IMR-90 (cell line): ENCODE measurements at regions not wholly inside any gene's neighbourhood (a gene's known extent, or its start where the extent isn't known, plus 50 kb on each side); places are given as distances from the start of the nearest gene placed in this dataset.

ENCODE experiments used
- ATAC-seq: fragments of 200-7000 bp; cut with Tn5 transposase; 2 replicates; pipeline ENCODE4 v1.9.1; 2020; ENCODE audit warnings: low read depth, mild to moderate bottlenecking, moderate library complexity
- BruUV-seq: library from RNA; stranded (reverse); fragments of 400-500 nt; replicated peaks from 2 replicates; lab custom pipeline; 2021; lab: Mats Ljungman, UMichigan
- CTCF ChIA-PET: fragments of 300-600 bp; formaldehyde crosslinking; extraction: SDS; loops from one replicate; lab custom pipeline; 2021; ENCODE audit warnings: antibody characterized with exemption; lab: Yijun Ruan, JAX
- POLR2A ChIA-PET: fragments of 300-600 bp; sonication (Branson Sonifier 250); formaldehyde crosslinking; loops from one replicate; lab custom pipeline; 2022; ENCODE audit warnings: antibody characterized with exemption; ENCODE audit not compliant: unreplicated experiment; lab: Charles Lee
- DNase-seq: peaks from one replicate; pipeline ENCODE4 v3.0.0; 2013
- H2AFZ ChIP-seq: replicated peaks from 2 replicates; pipeline ENCODE3; 2013; ENCODE audit warnings: low read length, mild to moderate bottlenecking; ENCODE audit not compliant: poor library complexity
- H2AK5ac ChIP-seq: 2 replicates; pipeline ENCODE4 v1.6.1; 2013; ENCODE audit warnings: low read depth, low read length, inconsistent platforms
- H2AK9ac ChIP-seq: replicated peaks from 2 replicates; pipeline ENCODE3; 2013; ENCODE audit warnings: mild to moderate bottlenecking, low read depth, low read length, moderate library complexity; ENCODE audit not compliant: poor library complexity
- H2BK120ac ChIP-seq: 2 replicates; pipeline ENCODE4 v1.6.1; 2013; ENCODE audit warnings: low read depth, low read length, inconsistent platforms
- H2BK15ac ChIP-seq: 3 replicates; pipeline ENCODE4 v1.6.1; 2013; ENCODE audit warnings: low read depth, low read length, inconsistent platforms
- H2BK20ac ChIP-seq: 2 replicates; pipeline ENCODE4 v1.6.1; 2013; ENCODE audit warnings: low read depth, mild to moderate bottlenecking, inconsistent platforms, low read length, moderate library complexity
- H2BK5ac ChIP-seq: 2 replicates; pipeline ENCODE4 v1.6.1; 2013; ENCODE audit warnings: mild to moderate bottlenecking, low read depth, low read length, inconsistent platforms; ENCODE audit not compliant: poor library complexity, severe bottlenecking
- H3K14ac ChIP-seq: replicated peaks from 2 replicates; pipeline ENCODE4 v1.6.1; 2013; ENCODE audit warnings: low read depth, low read length, inconsistent platforms
- H3K18ac ChIP-seq: 2 replicates; pipeline ENCODE4 v1.6.1; 2013; ENCODE audit warnings: low read depth, low read length, control low read depth
- H3K23ac ChIP-seq: 2 replicates; pipeline ENCODE4 v1.6.1; 2013; ENCODE audit warnings: low read depth, low read length, inconsistent platforms
- H3K27ac ChIP-seq: 2 replicates; pipeline ENCODE4 v1.5.1; 2013; ENCODE audit warnings: mild to moderate bottlenecking, control low read depth, low read length; ENCODE audit not compliant: insufficient read depth
- H3K27me3 ChIP-seq: 2 replicates; pipeline ENCODE4 v1.6.1; 2013; ENCODE audit warnings: low read length; ENCODE audit not compliant: control insufficient read depth, insufficient read depth
- H3K36me3 ChIP-seq: 2 replicates; pipeline ENCODE4 v1.6.1; 2013; ENCODE audit warnings: low read length, mixed read lengths; ENCODE audit not compliant: control insufficient read depth, insufficient read depth
- H3K4ac ChIP-seq: 2 replicates; pipeline ENCODE4 v1.6.1; 2013; ENCODE audit warnings: low read depth, low read length, inconsistent platforms
- H3K4me1 ChIP-seq: 2 replicates; pipeline ENCODE4 v1.6.1; 2013; ENCODE audit warnings: low read length, mixed read lengths; ENCODE audit not compliant: control insufficient read depth, insufficient read depth
- H3K4me2 ChIP-seq: 2 replicates; pipeline ENCODE4 v1.6.1; 2013; ENCODE audit warnings: low read depth, mild to moderate bottlenecking, control low read depth, low read length, moderate library complexity
- H3K4me3 ChIP-seq: 2 replicates; pipeline ENCODE4 v1.5.1; 2013; ENCODE audit warnings: low read depth, mild to moderate bottlenecking, control low read depth, low read length, moderate library complexity; ENCODE audit not compliant: insufficient read depth
- H3K56ac ChIP-seq: 2 replicates; pipeline ENCODE4 v1.6.1; 2013; ENCODE audit warnings: low read length, inconsistent platforms; ENCODE audit not compliant: insufficient read depth; ENCODE audit errors: extremely low read depth
- H3K79me1 ChIP-seq, 2 experiments: 2 replicates each; pipeline ENCODE4 v1.6.1; 2013; ENCODE audit warnings: low read length in 2 of 2, inconsistent platforms in 1 of 2, low read depth in 1 of 2
- H3K9ac ChIP-seq: 2 replicates; pipeline ENCODE4 v1.6.1; 2013; ENCODE audit warnings: low read depth, low read length, control low read depth
- H3K9me1 ChIP-seq: 2 replicates; pipeline ENCODE4 v1.6.1; 2013; ENCODE audit warnings: low read length, inconsistent platforms; ENCODE audit not compliant: insufficient read depth
- H3K9me3 ChIP-seq: 2 replicates; pipeline ENCODE4 v1.6.1; 2013; ENCODE audit warnings: low read length; ENCODE audit not compliant: control insufficient read depth, insufficient read depth
- H4K20me1 ChIP-seq: 2 replicates; pipeline ENCODE4 v1.6.1; 2013; ENCODE audit warnings: low read length, inconsistent platforms; ENCODE audit not compliant: insufficient read depth
- H4K5ac ChIP-seq: 2 replicates; pipeline ENCODE4 v1.6.1; 2013; ENCODE audit warnings: mild to moderate bottlenecking, low read depth, low read length, control low read depth
- H4K8ac ChIP-seq, 2 experiments: 2 replicates each; pipeline ENCODE4 v1.6.1; 2013; ENCODE audit warnings: low read depth in 2 of 2, low read length in 2 of 2, control low read depth in 1 of 2, inconsistent platforms in 1 of 2
- H4K91ac ChIP-seq: 2 replicates; pipeline ENCODE4 v1.6.1; 2013; ENCODE audit warnings: low read depth, low read length, inconsistent platforms; ENCODE audit not compliant: insufficient read depth
- SMC3 ChIP-seq: fragments of 150-350 bp; IDR thresholded peaks from 2 replicates; pipeline ENCODE4 v1.6.1; 2016; ENCODE audit warnings: low read depth, mild to moderate bottlenecking, antibody characterized with exemption, low read length, moderate library complexity
- WGBS, 2 experiments: methylation state at CpG; one replicate each; pipeline versions ENCODE4 v1.1.5 to v1.1.7; 2013; ENCODE audit warnings: missing lambda C conversion rate in 2 of 2; ENCODE audit not compliant: insufficient read length in 1 of 2; ENCODE audit errors: extremely low coverage in 2 of 2; 5-methylcytosine and 5-hydroxymethylcytosine counted together
- dilution Hi-C: fragments of 300-500 bp; cut with HindIII; formaldehyde crosslinking; loops from one replicate; pipeline ENCODE4 v1.14.3; 2018; ENCODE audit warnings: low sequenced_read_pairs; ENCODE audit not compliant: unreplicated experiment
- in situ Hi-C: fragments of 300-500 bp; cut with MboI; formaldehyde crosslinking; loops from 3 replicates; pipeline ENCODE4 v1.14.3; 2019; ENCODE audit warnings: low sequenced_read_pairs, inconsistent platforms, mixed read lengths
- intact Hi-C: fragments of 100-400 bp; cut with micrococcal nuclease; formaldehyde crosslinking; loops from 2 replicates; pipeline ENCODE4 v1.10.0; 2022

DNA sequence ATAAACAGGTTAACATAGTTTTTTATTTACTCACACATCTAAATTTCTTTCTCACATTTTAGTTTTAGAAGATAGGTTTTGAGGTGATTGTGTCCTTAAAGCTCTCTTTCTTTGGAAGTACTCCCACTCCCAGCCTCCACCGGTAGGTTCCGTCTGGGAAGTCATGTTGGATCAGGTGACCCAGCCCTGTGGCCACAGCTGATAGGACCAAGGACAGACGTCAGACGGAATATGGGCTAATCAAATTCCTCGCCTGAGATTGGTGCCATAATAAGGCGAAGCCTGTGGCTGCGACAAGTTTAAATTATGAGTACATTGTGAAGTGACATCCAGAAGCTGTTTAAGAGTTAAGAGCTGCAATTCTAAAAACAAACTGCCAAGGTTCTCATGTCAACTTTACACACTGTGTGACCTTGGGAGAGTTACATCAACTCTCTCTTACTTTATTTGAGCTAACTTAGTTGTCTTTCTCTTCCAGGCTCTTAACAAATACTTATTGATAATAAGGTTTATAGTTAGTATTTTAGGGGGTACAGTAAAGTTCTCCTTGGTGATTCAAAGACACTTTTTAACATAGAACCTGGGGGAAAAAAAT, 133.6 kb downstream of the NPY start:
- Histone ChIP-seq H2BK15ac (no peak overlapping the region), H2AFZ (no peak overlapping the region), H4K5ac (no peak overlapping the region), H2BK20ac (no peak overlapping the region), H3K27ac (no peak overlapping the region), H2BK5ac (no peak overlapping the region), H3K4ac (no peak overlapping the region), H2AK5ac (no peak overlapping the region), H2AK9ac (no peak overlapping the region), H3K27me3 (peaks cover 2% of the 10 kb centered on the region; the same call in 1 of the 2 replicates), H3K4me1 (no peaks in the 10 kb centered on the region), H3K4me2 (no peak overlapping the region), H3K36me3 (no peaks in the 10 kb centered on the region), H4K20me1 (no peaks in the 10 kb centered on the region), H4K8ac (no peak overlapping the region), H3K56ac (no peak overlapping the region), H3K9me1 (no peaks in the 10 kb centered on the region), H3K4me3 (no peak overlapping the region), H3K18ac (no peak overlapping the region), H4K91ac (no peak overlapping the region), H3K14ac (no peak overlapping the region), H3K9me3 (no peaks in the 10 kb centered on the region), H3K9ac (no peak overlapping the region), H3K79me1 (no peaks in the 10 kb centered on the region), H2BK120ac (no peak overlapping the region), H3K23ac (no peak overlapping the region)
- POLR2A ChIA-PET, result no interaction called here
- BruUV-seq, result no TSS peak
- CTCF ChIA-PET, result no interaction called here
- in situ Hi-C loops (no loop called here), intact Hi-C loops (no loop called here), dilution Hi-C loops (no loop called here)
- DNase-seq (no peak), ATAC-seq (no peak)
- no peak for TF ChIP-seq SMC3
- no CpG with 5 or more reads among the region's 7 CpGs for WGBS, 2 experiments
